HG02610 (cell line): ENCODE measurements at regions not wholly inside any gene's neighbourhood (a gene's known extent, or its start where the extent isn't known, plus 50 kb on each side); places are given as distances from the start of the nearest gene placed in this dataset.

Experiments used
- ATAC-seq: cut with Tn5 transposase; IDR thresholded peaks from one replicate; pipeline ENCODE4 v1.9.1; 2021; ENCODE audit warnings: mild to moderate bottlenecking, moderate library complexity; ENCODE audit not compliant: unreplicated experiment

GRCh38 chr18:41482501-41482900 is 472.5 kb upstream of the PIK3C3 start:
- ATAC-seq = no peak

GRCh38 chr18:41466436-41467160 is 488.4 kb upstream of the PIK3C3 start:
- no peak for ATAC-seq

GRCh38 chr18:41465386-41465785 is 489.6 kb upstream of the PIK3C3 start:
- no peak for ATAC-seq

GRCh38 chr18:41464278-41464677 is 490.8 kb upstream of the PIK3C3 start:
- ATAC-seq = no peak

- no peak for ATAC-seq
Measured at GRCh38 chr18:41462946-41463345, 492.1 kb upstream of the PIK3C3 start.

GRCh38 chr18:41461114-41461513 is 493.9 kb upstream of the PIK3C3 start:
- ATAC-seq = no peak

GRCh38 chr18:41459656-41460055 is 495.4 kb upstream of the PIK3C3 start:
- no peak for ATAC-seq

- no peak for ATAC-seq
Measured at GRCh38 chr18:41458376-41458775, 496.7 kb upstream of the PIK3C3 start.

GRCh38 chr18:41457765-41458326 is 497.2 kb upstream of the PIK3C3 start:
- no peak for ATAC-seq

GRCh38 chr18:41456831-41457230 is 498.2 kb upstream of the PIK3C3 start:
- no peak for ATAC-seq

- no peak for ATAC-seq
Measured at GRCh38 chr18:41449612-41450011, 505.4 kb upstream of the PIK3C3 start.

- no peak for ATAC-seq
Measured at GRCh38 chr18:41444943-41445342, 510.1 kb upstream of the PIK3C3 start.

GRCh38 chr18:41436772-41437171 is 518.3 kb upstream of the PIK3C3 start:
- ATAC-seq = no peak

- ATAC-seq = no peak
Measured at GRCh38 chr18:41418598-41418997, 536.4 kb upstream of the PIK3C3 start.

GRCh38 chr18:41416044-41416443 is 539.0 kb upstream of the PIK3C3 start:
- no peak for ATAC-seq

GRCh38 chr18:41410006-41410405 is 545.0 kb upstream of the PIK3C3 start:
- no peak for ATAC-seq

GRCh38 chr18:41406834-41407233 is 548.2 kb upstream of the PIK3C3 start:
- no peak for ATAC-seq

GRCh38 chr18:41396861-41397260 is 558.2 kb upstream of the PIK3C3 start:
- no peak for ATAC-seq

GRCh38 chr18:41396211-41396610 is 558.8 kb upstream of the PIK3C3 start:
- ATAC-seq = no peak

GRCh38 chr18:41395695-41396094 is 559.3 kb upstream of the PIK3C3 start:
- ATAC-seq = no peak

GRCh38 chr18:41391616-41392595 is 563.1 kb upstream of the PIK3C3 start:
- ATAC-seq = peak; percentile 55

GRCh38 chr18:41390309-41390708 is 564.7 kb upstream of the PIK3C3 start:
- no peak for ATAC-seq
